Aorta (tissue), 5 donors: ENCODE measurements at regions not wholly inside any gene's neighbourhood (a gene's known extent, or its start where the extent isn't known, plus 50 kb on each side); places are given as distances from the start of the nearest gene placed in this dataset.
A peak's percentile ranks its signal among the peaks of the same experiment; 100 is the strongest.

Experiments used
- ATAC-seq: fragments of 200-7000 bp; cut with Tn5 transposase; one replicate; pipeline ENCODE4 v1.9.1; 2022; ENCODE audit warnings: moderate library complexity; ENCODE audit not compliant: low FRiP score
- DNase-seq, 2 donors: peaks; one replicate each; pipeline ENCODE4 v3.0.0-alpha.2; 2020
- H3K27ac ChIP-seq, 2 donors: one replicate each; pipeline ENCODE4 v1.5.1; 2013; ENCODE audit warnings: low read length in 2 of 2, mild to moderate bottlenecking in 2 of 2, moderate library complexity in 2 of 2, control low read depth in 1 of 2, inconsistent platforms in 1 of 2, low read depth in 1 of 2
- H3K27me3 ChIP-seq, 2 donors: one replicate each; pipeline ENCODE4 v1.6.1; 2013; ENCODE audit warnings: control low read depth in 1 of 2, low read length in 1 of 2, mild to moderate bottlenecking in 1 of 2, moderate library complexity in 1 of 2; ENCODE audit not compliant: insufficient read depth in 2 of 2, control insufficient read depth in 1 of 2
- H3K36me3 ChIP-seq, 2 donors: one replicate each; pipeline ENCODE4 v1.6.1; 2013; ENCODE audit warnings: control low read depth in 1 of 2, low read length in 1 of 2, mild to moderate bottlenecking in 1 of 2; ENCODE audit not compliant: insufficient read depth in 2 of 2, control insufficient read depth in 1 of 2
- H3K4me1 ChIP-seq, 2 donors: one replicate each; pipeline ENCODE4 v1.6.1; 2013; ENCODE audit warnings: low read length in 2 of 2, control low read depth in 1 of 2, mild to moderate bottlenecking in 1 of 2, moderate library complexity in 1 of 2; ENCODE audit not compliant: insufficient read depth in 2 of 2, control insufficient read depth in 1 of 2
- H3K4me3 ChIP-seq, 2 donors: one replicate each; pipeline ENCODE4 v1.5.1; 2013; ENCODE audit warnings: low read length in 2 of 2, control low read depth in 1 of 2, mild to moderate bottlenecking in 1 of 2
- H3K9me3 ChIP-seq: one replicate; pipeline ENCODE4 v1.6.1; 2013; ENCODE audit warnings: mild to moderate bottlenecking, low read length; ENCODE audit not compliant: control insufficient read depth
- WGBS, 2 donors: extraction: QIAGEN DNeasy Blood & Tissue Kit; methylation state at CpG; one replicate each; pipeline ENCODE4 v1.1.7; 2013; 5-methylcytosine and 5-hydroxymethylcytosine counted together
- intact Hi-C, 2 donors: fragments of 100-400 bp; cut with DNase I; formaldehyde crosslinking; loops; one replicate each; pipeline versions ENCODE4 v1.14.2 to v1.15.0; 2022
- donor health status: healthy with polysubstance abuse.
- donor health status: Bipolar disorder and iron deficiency.
- donor health status: DM: no; HTN: no; CAD: no.
- donor health status: DM: no; HTN: no; CAD: no.
- donor health status: DM: yes; HTN: yes; CAD: no.

DNA sequence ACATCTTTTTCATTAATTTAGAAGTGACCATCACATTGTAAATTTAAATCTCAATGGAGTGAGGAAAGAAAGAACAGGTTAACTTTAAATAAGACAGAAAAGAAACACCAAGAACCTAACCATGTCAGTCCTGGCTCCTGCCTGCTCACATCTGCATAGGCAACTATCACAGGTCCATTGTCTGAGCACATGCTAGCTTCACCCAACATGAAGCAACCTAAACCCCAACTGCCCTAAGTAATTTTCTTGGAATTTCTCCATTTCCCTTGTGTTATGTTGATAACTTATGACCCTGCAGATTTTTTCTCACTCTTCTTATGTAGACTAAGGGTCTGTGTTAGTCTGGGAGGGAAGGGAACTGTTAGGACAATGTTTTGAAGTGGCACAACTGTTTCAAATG is 2205.8 kb upstream of the ACO1 start:
- Histone ChIP-seq H3K4me3 (no peak overlapping the region), H3K27me3 (no peaks in the 10 kb centered on the region), H3K4me1 (no peaks in the 10 kb centered on the region), H3K27ac (no peak overlapping the region), H3K36me3 (no peaks in the 10 kb centered on the region), H3K9me3 (no peaks in the 10 kb centered on the region)
- intact Hi-C loops: no loop called here
- DNase-seq (no peak), ATAC-seq (no peak)

DNA sequence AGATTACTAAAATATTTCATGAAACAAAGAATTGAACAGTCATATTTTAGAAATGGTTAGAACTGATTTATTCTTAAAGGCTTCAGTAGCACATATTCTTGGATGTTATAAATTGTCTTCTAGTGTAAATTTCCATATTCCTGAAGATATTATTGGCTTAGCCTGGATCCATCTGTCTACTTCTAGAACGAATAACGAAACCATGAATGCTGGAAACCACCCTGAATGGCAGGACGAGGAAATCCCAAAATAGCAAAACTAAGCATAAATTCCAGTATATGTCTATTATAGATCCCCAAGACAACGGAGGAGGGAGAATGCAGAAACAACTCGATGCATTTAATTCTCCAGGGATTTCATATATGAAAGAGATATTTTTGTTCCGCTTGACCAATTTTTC is 2191.0 kb upstream of the ACO1 start:
- Histone ChIP-seq H3K36me3 (no peaks in the 10 kb centered on the region), H3K9me3 (peaks cover 2% of the 10 kb centered on the region), H3K27ac (no peak overlapping the region), H3K4me3 (no peak overlapping the region), H3K27me3 (no peaks in the 10 kb centered on the region), H3K4me1 (no peaks in the 10 kb centered on the region)
- WGBS, 2 donors: 44 to 62% methylated on average over 6 of the region's 6 CpGs
- no peak for ATAC-seq
- intact Hi-C loops: no loop called here
- no peak for DNase-seq

GRCh38 chr9:30196941-30197340 is 2187.5 kb upstream of the ACO1 start:
- Histone ChIP-seq H3K27me3 (no peaks in the 10 kb centered on the region), H3K36me3 (no peaks in the 10 kb centered on the region), H3K4me3 (no peak overlapping the region), H3K27ac (no peak overlapping the region), H3K9me3 (peaks cover 2% of the 10 kb centered on the region), H3K4me1 (no peaks in the 10 kb centered on the region)
- 66 to 71% methylated on average over 1 of the region's 1 CpG for WGBS, 2 donors
- DNase-seq (no peak), ATAC-seq (no peak)
- intact Hi-C loops: no loop called here

- no peaks in the 10 kb centered on the region for H3K27me3 ChIP-seq
- H3K27ac ChIP-seq: no peak overlapping the region
- DNase-seq (no peak), ATAC-seq (no peak)
- H3K4me1 ChIP-seq: no peaks in the 10 kb centered on the region
- no peaks in the 10 kb centered on the region for H3K36me3 ChIP-seq
- H3K9me3 ChIP-seq: peaks cover 2% of the 10 kb centered on the region
- intact Hi-C loops: no loop called here
- no peak overlapping the region for H3K4me3 ChIP-seq
Measured at GRCh38 chr9:30197453-30197852, 2187.0 kb upstream of the ACO1 start.

- Histone ChIP-seq H3K36me3 (no peaks in the 10 kb centered on the region), H3K9me3 (peaks cover 2% of the 10 kb centered on the region), H3K4me3 (no peak overlapping the region), H3K27ac (no peak overlapping the region), H3K27me3 (no peaks in the 10 kb centered on the region), H3K4me1 (no peaks in the 10 kb centered on the region)
- WGBS, 2 donors: 79 to 80% methylated on average over 4 of the region's 4 CpGs
- intact Hi-C loops: no loop called here
- ATAC-seq (no peak), DNase-seq (no peak)
Measured at GRCh38 chr9:30197954-30198353, 2186.5 kb upstream of the ACO1 start.

DNA sequence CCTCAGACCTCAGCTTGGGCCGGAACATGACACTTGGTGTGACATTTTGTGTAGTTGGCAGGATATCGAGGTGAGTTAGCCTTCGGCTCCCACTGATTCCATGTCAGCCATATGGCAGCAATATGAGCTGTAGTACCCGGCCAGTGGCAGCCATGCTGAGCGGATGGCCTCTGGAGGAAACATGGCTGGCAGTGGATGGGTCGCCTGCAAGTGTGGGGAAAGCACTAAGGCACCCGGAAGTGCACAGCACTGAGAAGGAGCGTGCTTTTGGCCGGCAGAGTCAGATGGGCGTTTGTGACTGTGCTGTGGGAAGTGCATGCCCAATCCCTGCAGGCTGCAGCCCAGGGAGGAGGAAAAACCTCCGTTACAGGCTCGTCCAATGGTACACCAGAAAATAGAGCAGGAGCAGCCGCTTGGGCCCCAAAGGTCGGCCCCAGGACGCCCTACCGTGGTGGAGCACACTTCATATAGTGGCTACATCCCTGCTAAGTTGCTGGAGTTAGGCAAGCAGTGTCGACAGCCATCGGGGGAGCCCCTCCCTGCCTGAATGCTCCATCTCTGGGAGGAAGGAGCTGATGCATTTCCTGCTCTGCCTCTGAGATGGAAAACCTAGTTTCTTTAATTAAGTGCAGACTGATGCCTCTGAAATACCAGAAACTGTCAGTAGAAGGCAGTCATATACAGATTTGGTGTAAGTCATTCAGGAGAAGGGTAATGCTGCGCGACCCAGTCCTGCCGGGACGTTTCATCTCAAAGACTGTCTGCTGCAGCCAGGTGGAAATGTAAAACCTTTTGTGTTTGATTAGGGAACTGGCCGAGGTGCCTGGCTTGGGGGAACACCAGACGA is 2185.8 kb upstream of the ACO1 start:
- no peak for DNase-seq
- Histone ChIP-seq H3K27ac (no peak overlapping the region), H3K36me3 (no peaks in the 10 kb centered on the region), H3K27me3 (no peaks in the 10 kb centered on the region), H3K9me3 (peaks cover 2% of the 10 kb centered on the region), H3K4me3 (no peak overlapping the region), H3K4me1 (no peaks in the 10 kb centered on the region)
- intact Hi-C loops: no loop called here
- WGBS, 2 donors: 85 to 91% methylated on average over 24 of the region's 24 CpGs
- peak; percentile 17 for ATAC-seq

- intact Hi-C loops: no loop called here
- H3K36me3 ChIP-seq: no peaks in the 10 kb centered on the region
Measured at GRCh38 chr9:30201024-30201423, 2183.4 kb upstream of the ACO1 start.

DNA sequence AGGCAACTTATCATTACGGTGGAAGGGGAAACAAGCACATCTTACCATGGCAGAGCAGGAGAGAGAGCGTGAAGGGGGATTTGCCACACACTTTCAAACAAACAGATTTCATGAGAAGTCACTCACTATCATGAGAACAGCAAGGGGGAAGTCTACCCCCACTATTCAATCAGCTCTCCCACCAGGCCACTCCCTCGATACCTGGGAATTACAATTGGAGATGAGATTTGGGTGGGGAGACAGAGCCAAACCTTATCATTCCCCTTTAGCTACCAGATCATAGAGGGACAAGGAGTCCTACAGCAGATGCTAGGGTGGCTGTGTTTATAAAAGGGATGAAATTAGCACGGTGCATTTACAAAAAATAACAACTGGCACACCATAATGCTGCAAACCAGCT is 2149.4 kb upstream of the ACO1 start:
- no peak for ATAC-seq
- Histone ChIP-seq H3K9me3 (no peaks in the 10 kb centered on the region), H3K4me1 (no peaks in the 10 kb centered on the region), H3K4me3 (no peak overlapping the region), H3K27me3 (no peaks in the 10 kb centered on the region), H3K27ac (no peak overlapping the region), H3K36me3 (no peaks in the 10 kb centered on the region)
- WGBS, 2 donors: 66 to 68% methylated on average over 4 of the region's 4 CpGs
- intact Hi-C loops: no loop called here
- no peak for DNase-seq

More at GRCh38 chr9:30201024-30201423, 2183.4 kb upstream of the ACO1 start:
- Histone ChIP-seq H3K4me1 (no peaks in the 10 kb centered on the region), H3K27me3 (no peaks in the 10 kb centered on the region), H3K27ac (no peak overlapping the region), H3K4me3 (no peak overlapping the region), H3K9me3 (peaks cover 2% of the 10 kb centered on the region)
- DNase-seq (no peak), ATAC-seq (no peak)
- 80 to 88% methylated on average over 3 of the region's 3 CpGs for WGBS, 2 donors

- intact Hi-C loops: no loop called here
- Histone ChIP-seq H3K4me1 (no peaks in the 10 kb centered on the region), H3K9me3 (no peaks in the 10 kb centered on the region), H3K36me3 (no peaks in the 10 kb centered on the region), H3K27ac (no peak overlapping the region), H3K4me3 (no peak overlapping the region), H3K27me3 (no peaks in the 10 kb centered on the region)
- ATAC-seq (no peak), DNase-seq (no peak)
- WGBS, 2 donors: 81 to 85% methylated on average over 2 of the region's 2 CpGs
Measured at GRCh38 chr9:30235564-30235963, 2148.9 kb upstream of the ACO1 start.
